GM18868 (cell line): ENCODE measurements at regions not wholly inside any gene's neighbourhood (a gene's known extent, or its start where the extent isn't known, plus 50 kb on each side); places are given as distances from the start of the nearest gene placed in this dataset.

Experiments
- ATAC-seq: cut with Tn5 transposase; IDR thresholded peaks from one replicate; pipeline ENCODE4 v1.9.1; 2021; ENCODE audit warnings: mild to moderate bottlenecking, moderate library complexity; ENCODE audit not compliant: unreplicated experiment

GRCh38 chr3:177554895-177555759, 357.8 kb upstream of the TBL1XR1 start:
- no peak for ATAC-seq

- no peak for ATAC-seq
Observed at GRCh38 chr3:177557548-177557947, 360.3 kb upstream of the TBL1XR1 start.

GRCh38 chr3:177561365-177561764, 364.1 kb upstream of the TBL1XR1 start:
- ATAC-seq = no peak

GRCh38 chr3:177561769-177562392, 364.6 kb upstream of the TBL1XR1 start:
- ATAC-seq = no peak

DNA sequence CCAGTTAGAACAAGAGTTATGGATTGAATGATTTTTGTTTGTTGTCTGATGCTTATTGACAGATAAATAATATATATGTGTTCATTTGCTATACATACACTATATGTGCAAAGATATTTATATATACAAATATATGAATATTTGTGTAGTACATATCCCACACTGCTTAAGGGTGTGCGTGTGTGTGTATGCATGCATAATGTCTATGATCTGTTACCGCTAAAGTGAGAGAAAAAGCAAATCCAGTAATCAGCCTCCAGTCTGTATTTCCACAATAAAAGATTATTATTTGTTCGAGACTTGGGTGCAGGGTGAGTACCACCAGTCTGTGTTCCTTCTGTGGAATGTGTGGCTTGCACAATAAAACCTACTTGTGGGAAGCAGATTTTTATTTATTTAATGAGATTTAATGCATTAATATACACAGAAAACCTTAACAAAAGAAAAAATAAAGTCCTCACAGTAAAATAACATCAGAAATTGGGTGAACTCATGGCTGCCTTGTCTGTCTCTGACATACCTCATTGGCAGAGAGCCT, 366.0 kb upstream of the TBL1XR1 start:
- ATAC-seq = no peak

DNA sequence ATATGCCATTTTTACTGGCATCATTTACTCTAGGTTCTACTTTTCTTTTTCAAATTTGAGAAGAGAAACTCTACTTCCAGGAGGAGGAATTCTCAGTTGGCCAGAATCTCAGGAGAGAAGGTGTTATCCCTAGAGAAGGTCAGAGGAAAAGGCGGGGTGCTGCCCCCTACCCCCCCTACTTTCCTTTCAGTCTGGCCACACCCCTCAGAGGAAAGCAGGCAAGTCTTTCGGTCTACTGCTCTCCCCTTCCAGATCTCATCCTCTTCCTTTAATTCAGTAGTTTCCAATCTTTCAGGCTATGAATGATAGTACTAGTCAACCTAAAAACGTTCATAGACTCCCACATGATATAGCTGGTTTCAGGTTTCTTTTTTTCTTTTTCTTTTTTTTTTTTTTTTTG, 366.5 kb upstream of the TBL1XR1 start:
- ATAC-seq = no peak

DNA sequence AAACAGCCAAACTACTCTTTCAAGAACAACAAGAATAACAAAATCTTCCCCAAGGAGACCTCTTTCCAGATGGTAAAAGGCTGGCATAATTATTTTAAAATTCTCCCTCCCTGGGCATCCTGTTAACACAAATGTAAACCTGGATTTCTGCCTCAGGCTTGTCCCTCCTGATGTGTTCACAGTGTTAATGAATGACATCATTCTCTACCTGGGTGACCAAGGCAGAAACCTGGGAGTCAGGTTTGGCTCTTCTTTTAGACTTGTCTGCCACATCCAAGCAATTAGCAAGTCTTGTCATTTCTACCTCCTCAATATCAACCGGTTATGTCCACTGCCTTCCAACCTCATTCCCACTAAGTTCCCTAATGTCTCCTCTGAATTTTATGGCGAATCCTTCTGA, 368.7 kb upstream of the TBL1XR1 start:
- ATAC-seq = no peak

- ATAC-seq = no peak
Observed at GRCh38 chr3:177567833-177568232, 370.6 kb upstream of the TBL1XR1 start.

DNA sequence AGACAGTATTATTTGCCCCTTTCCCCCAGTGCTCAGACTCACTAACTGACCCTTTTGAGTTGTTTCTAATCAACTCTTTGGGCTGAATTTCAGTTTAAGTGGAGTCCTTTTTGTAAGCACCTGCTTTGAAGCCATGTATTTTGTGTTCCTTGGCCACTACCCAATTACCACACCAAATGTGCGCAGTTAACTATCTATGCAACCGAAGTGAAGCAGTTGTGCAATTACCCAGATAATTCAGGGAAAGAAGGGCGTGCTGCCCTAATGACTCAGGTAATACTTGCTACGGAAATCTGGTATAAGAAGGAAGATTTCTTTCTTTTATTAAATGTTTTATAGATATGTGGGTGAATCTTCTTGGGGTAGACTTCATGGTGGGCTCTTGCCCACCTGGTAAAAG, 371.9 kb upstream of the TBL1XR1 start:
- no peak for ATAC-seq

GRCh38 chr3:177569875-177570657, 372.8 kb upstream of the TBL1XR1 start:
- ATAC-seq = no peak

DNA sequence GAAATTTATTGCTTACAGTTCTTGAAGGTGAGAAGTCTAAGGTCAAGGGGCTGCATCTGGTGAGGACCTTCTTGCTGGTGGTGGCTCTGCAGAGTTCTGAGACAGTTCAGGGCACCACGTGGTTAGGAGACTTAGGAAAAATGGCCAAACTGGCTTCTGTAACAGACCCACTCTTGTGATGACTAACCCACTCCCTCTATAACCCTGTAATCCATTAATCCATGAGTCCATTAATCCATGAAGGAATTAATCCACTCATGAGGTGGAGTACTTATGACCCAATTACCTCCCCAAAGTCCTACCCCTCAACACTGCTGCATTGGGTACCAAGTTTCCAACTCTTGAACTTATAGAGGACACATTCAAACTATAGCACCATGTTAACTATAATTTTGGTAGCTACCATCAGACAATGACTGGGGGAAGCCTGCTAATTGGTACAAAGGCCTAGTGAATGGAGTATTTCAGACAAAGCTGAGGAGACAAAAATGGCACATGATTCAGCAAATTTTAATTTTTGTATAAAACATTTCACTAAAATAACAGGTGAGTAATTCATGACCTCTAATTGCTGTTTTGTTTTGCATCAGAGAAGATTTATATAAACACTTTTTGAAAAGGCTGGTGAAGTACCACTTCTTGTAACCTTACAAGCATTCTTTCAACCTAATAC, 374.1 kb upstream of the TBL1XR1 start:
- no peak for ATAC-seq

- no peak for ATAC-seq
Observed at GRCh38 chr3:177571944-177572315, 374.6 kb upstream of the TBL1XR1 start.

- no peak for ATAC-seq
Observed at GRCh38 chr3:177574222-177574856, 377.1 kb upstream of the TBL1XR1 start.

DNA sequence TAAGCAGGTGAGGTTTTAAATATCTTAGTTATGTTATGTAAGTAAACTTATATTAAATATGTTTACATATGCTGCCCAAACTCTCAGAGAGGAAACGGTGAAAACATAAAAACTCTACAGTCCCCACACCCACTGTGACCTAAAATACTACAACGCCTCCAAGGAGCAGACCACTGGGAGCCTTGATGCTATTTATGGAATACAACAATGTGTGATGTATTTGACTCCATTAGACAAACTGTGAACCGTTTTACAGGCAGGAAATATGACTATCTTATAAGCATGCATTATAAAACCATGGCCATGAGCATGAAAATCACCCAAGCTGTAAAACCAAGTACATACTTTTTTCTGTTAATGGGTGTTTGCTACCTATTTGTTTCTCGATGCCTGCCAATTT, 379.5 kb upstream of the TBL1XR1 start:
- no peak for ATAC-seq

GRCh38 chr3:177578488-177578887, 381.2 kb upstream of the TBL1XR1 start:
- ATAC-seq = peak; percentile 90

- ATAC-seq = no peak
Observed at GRCh38 chr3:177579419-177579818, 382.1 kb upstream of the TBL1XR1 start.

GRCh38 chr3:177580437-177580836, 383.2 kb upstream of the TBL1XR1 start:
- no peak for ATAC-seq

GRCh38 chr3:177585271-177585670, 388.0 kb upstream of the TBL1XR1 start:
- no peak for ATAC-seq

- no peak for ATAC-seq
Observed at GRCh38 chr3:177589041-177589650, 391.9 kb upstream of the TBL1XR1 start.

DNA sequence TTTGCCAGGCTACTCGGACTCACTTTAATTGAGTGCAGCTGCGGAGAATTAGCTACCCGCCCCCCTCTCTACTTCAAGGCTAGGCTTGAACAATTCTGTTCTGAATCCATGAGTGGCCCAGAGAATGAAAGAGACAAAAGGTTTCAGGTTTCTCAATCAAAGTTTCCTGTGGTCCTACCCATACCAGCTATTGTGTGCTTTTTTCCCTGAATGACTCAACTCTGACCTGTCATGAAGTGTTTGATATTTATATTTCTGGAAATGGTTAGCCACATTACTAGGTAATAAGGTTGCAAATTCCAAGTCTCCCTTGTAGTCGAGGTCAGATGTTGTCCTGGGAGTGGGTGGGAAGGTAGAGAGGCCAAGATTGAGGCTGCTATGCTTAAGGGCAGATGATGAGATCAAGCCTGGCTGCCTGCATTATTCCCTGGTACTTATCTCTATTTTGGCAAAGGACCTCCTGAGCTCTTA, 392.7 kb upstream of the TBL1XR1 start:
- ATAC-seq = peak; percentile 86
